H1 (cell line): ENCODE measurements at regions not wholly inside any gene's neighbourhood (a gene's known extent, or its start where the extent isn't known, plus 50 kb on each side); places are given as distances from the start of the nearest gene placed in this dataset.

Source experiments
- BACH1 ChIP-seq: IDR thresholded peaks from 2 replicates; pipeline ENCODE4 v1.6.1; 2012; ENCODE audit warnings: low read length, improper control_type of control experiment
- EGR1 ChIP-seq: IDR thresholded peaks from 2 replicates; pipeline ENCODE4 v1.6.1; 2011; ENCODE audit warnings: low read depth, low read length, borderline replicate concordance
- GABPA ChIP-seq: IDR thresholded peaks from 2 replicates; pipeline ENCODE4 v1.6.1; 2011; ENCODE audit warnings: mild to moderate bottlenecking, low read length, moderate library complexity, borderline replicate concordance; ENCODE audit not compliant: insufficient read depth
- POLR2A ChIP-seq, 2 experiments: IDR thresholded peaks; 1 replicate in 1 of 2; 2 replicates in 1 of 2; pipeline ENCODE4 v1.6.1; 2011; ENCODE audit warnings: low read depth in 2 of 2, low read length in 2 of 2, mild to moderate bottlenecking in 2 of 2; ENCODE audit errors: control extremely low read depth in 1 of 2
- POLR2AphosphoS5 ChIP-seq: IDR thresholded peaks from 2 replicates; pipeline ENCODE4 v1.6.1; 2011; ENCODE audit warnings: low read depth, low read length
- RFX5 ChIP-seq: IDR thresholded peaks from 2 replicates; pipeline ENCODE4 v1.6.1; 2011; ENCODE audit warnings: low read depth, low read length, improper control_type of control experiment, borderline replicate concordance
- SIN3A ChIP-seq, 2 experiments: IDR thresholded peaks in 1 of 2; conservative IDR thresholded peaks in 1 of 2; 2 replicates each; pipeline ENCODE4 v1.6.1; 2011 to 2012; ENCODE audit warnings: low read length in 2 of 2, improper control_type of control experiment in 1 of 2, low read depth in 1 of 2, mild to moderate bottlenecking in 1 of 2
- TF ChIP-seq, protein P1 (sequence below), 3 experiments: IDR thresholded peaks; 1 replicate in 2 of 3; 2 replicates in 1 of 3; pipeline versions ENCODE4 v1.5.1 to v1.6.1; 2011; ENCODE audit warnings: low read length in 3 of 3, mild to moderate bottlenecking in 3 of 3, inconsistent platforms in 2 of 3, low read depth in 1 of 3, moderate library complexity in 1 of 3; ENCODE audit not compliant: insufficient read depth in 1 of 3; ENCODE audit errors: control extremely low read depth in 1 of 3

DNA sequence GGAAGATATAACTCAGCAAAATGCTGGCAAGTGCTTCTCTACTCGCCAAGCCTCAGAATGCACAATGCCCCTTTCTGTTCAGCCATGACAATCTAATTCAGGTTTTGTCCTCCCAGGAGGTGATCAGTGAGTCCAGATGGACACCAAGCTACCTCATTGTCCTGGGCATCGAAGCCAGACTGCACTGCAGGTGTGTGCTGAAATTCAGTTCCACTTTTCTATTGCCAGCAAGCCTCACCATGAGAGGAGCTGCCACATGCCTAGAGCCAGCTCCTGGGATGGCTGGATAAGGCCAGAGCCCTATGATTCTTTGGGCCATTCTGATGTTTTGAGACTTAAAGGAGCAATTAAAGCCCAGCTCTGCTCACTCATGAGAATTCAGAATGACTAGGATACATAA, 186.7 kb downstream of the GRIN2B start:
- TF ChIP-seq RFX5 (no peak), EGR1 (no peak), POLR2AphosphoS5 (no peak), POLR2A (IDR thresholded peaks at IDR 0.05; ENCODE audit: control extremely low read depth in 1 of 2, low read depth in 2 of 2, low read length in 2 of 2) (no peak), GABPA (no peak), BACH1 (no peak), SIN3A (conservative IDR thresholded peaks at IDR 0.05 in 1 of 2, IDR thresholded peaks at IDR 0.05 in 1 of 2; ENCODE audit: low read depth in 1 of 2, low read length in 2 of 2) (no peak)
- TF ChIP-seq, protein P1, sequence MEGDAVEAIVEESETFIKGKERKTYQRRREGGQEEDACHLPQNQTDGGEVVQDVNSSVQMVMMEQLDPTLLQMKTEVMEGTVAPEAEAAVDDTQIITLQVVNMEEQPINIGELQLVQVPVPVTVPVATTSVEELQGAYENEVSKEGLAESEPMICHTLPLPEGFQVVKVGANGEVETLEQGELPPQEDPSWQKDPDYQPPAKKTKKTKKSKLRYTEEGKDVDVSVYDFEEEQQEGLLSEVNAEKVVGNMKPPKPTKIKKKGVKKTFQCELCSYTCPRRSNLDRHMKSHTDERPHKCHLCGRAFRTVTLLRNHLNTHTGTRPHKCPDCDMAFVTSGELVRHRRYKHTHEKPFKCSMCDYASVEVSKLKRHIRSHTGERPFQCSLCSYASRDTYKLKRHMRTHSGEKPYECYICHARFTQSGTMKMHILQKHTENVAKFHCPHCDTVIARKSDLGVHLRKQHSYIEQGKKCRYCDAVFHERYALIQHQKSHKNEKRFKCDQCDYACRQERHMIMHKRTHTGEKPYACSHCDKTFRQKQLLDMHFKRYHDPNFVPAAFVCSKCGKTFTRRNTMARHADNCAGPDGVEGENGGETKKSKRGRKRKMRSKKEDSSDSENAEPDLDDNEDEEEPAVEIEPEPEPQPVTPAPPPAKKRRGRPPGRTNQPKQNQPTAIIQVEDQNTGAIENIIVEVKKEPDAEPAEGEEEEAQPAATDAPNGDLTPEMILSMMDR (IDR thresholded peaks at IDR 0.05; ENCODE audit: control extremely low read depth in 1 of 3, insufficient read depth in 1 of 3, low read depth in 1 of 3, low read length in 3 of 3) = no peak
